A673 (cell line): ENCODE measurements at regions not wholly inside any gene's neighbourhood (a gene's known extent, or its start where the extent isn't known, plus 50 kb on each side); places are given as distances from the start of the nearest gene placed in this dataset.

Experiments used
- BruUV-seq: library from RNA; stranded (reverse); fragments of 400-500 nt; replicated peaks from 2 replicates; lab custom pipeline; 2021; lab: Mats Ljungman, UMichigan
- CTCF ChIA-PET: fragments of 300-600 bp; sonication (Branson Sonifier 250); formaldehyde crosslinking; loops from one replicate; lab custom pipeline; 2022; ENCODE audit warnings: antibody characterized with exemption; lab: Charles Lee
- POLR2A ChIA-PET: fragments of 300-600 bp; sonication (Branson Sonifier 250); formaldehyde crosslinking; loops from one replicate; lab custom pipeline; 2022; ENCODE audit warnings: antibody characterized with exemption; ENCODE audit not compliant: low non-redundant PET; lab: Charles Lee
- DNase-seq: peaks from one replicate; pipeline ENCODE4 v3.0.0-alpha.2; 2015; ENCODE audit warnings: low spot score
- H3K27ac ChIP-seq: fragments of 200-600 bp; sonication (generic); 2 replicates; pipeline ENCODE4 v1.5.1; 2016; ENCODE audit warnings: mixed run types, low read depth, mild to moderate bottlenecking, mixed read lengths, antibody characterized with exemption, low read length; ENCODE audit not compliant: poor library complexity, severe bottlenecking
- H3K27me3 ChIP-seq: fragments of 200-600 bp; sonication (generic); replicated peaks from 2 replicates; pipeline ENCODE4 v1.6.1; 2017; ENCODE audit warnings: mixed run types, low read depth, mild to moderate bottlenecking, mixed read lengths, antibody characterized with exemption, low read length; ENCODE audit not compliant: insufficient read depth, poor library complexity
- H3K36me3 ChIP-seq: fragments of 200-600 bp; sonication (generic); 2 replicates; pipeline ENCODE4 v1.6.1; 2016; ENCODE audit warnings: mixed run types, mild to moderate bottlenecking, mixed read lengths, antibody characterized with exemption, low read length; ENCODE audit not compliant: insufficient read depth, poor library complexity, severe bottlenecking
- H3K4me1 ChIP-seq: fragments of 200-600 bp; sonication (generic); 2 replicates; pipeline ENCODE4 v1.6.1; 2017; ENCODE audit warnings: mixed run types, mild to moderate bottlenecking, mixed read lengths, antibody characterized with exemption, low read length; ENCODE audit not compliant: insufficient read depth, poor library complexity, severe bottlenecking
- H3K4me3 ChIP-seq: fragments of 200-600 bp; sonication (generic); 2 replicates; pipeline ENCODE4 v1.5.1; 2016; ENCODE audit warnings: low read depth, mixed run types, mild to moderate bottlenecking, mixed read lengths, low read length; ENCODE audit not compliant: poor library complexity, severe bottlenecking
- H3K9me3 ChIP-seq: fragments of 200-600 bp; sonication (generic); 2 replicates; pipeline ENCODE4 v1.6.1; 2016; ENCODE audit warnings: mixed run types, low read depth, mild to moderate bottlenecking, mixed read lengths, antibody characterized with exemption, low read length; ENCODE audit not compliant: poor library complexity, severe bottlenecking
- CTCF ChIP-seq: fragments of 300-800, 200-600 bp; sonication (generic); conservative IDR thresholded peaks from 2 replicates; pipeline ENCODE4 v1.5.1; 2017; ENCODE audit warnings: low read depth, mild to moderate bottlenecking, antibody characterized with exemption, low read length, moderate library complexity, mixed read lengths
- EZH2 ChIP-seq: fragments of 200-600 bp; sonication (generic); IDR thresholded peaks from 2 replicates; pipeline ENCODE4 v1.6.1; 2017; ENCODE audit warnings: borderline replicate concordance, low read depth, mild to moderate bottlenecking, mixed read lengths, antibody characterized with exemption, low read length; ENCODE audit not compliant: poor library complexity, severe bottlenecking
- intact Hi-C: fragments of 100-400 bp; cut with micrococcal nuclease; formaldehyde crosslinking; loops from one replicate; pipeline ENCODE4 v1.10.0; 2022; ENCODE audit not compliant: unreplicated experiment

GRCh38 chr5:52598968-52599367 is 188.7 kb upstream of the ITGA1 start:
- no peak for TF ChIP-seq CTCF
- no peak for TF ChIP-seq EZH2
- BruUV-seq, result no TSS peak
- H3K36me3 ChIP-seq, result no peaks in the 10 kb centered on the region
- H3K4me1 ChIP-seq, result no peaks in the 10 kb centered on the region
- intact Hi-C loops, result no loop called here
- no peak overlapping the region for H3K4me3 ChIP-seq
- no peaks in the 10 kb centered on the region for H3K9me3 ChIP-seq
- ChIA-PET POLR2A (no interaction called here), CTCF (interaction anchor here (0.5 kb wide), 1 partner anchor 248 kb away, joined by 3 read pairs; no protein-coding TSS in a partner anchor)
- no peak overlapping the region for H3K27ac ChIP-seq
- no peaks in the 10 kb centered on the region for H3K27me3 ChIP-seq
- DNase-seq, result no peak

GRCh38 chr5:52603778-52604554 is 183.8 kb upstream of the ITGA1 start:
- no peak for DNase-seq
- Histone ChIP-seq H3K36me3 (no peaks in the 10 kb centered on the region), H3K27me3 (no peaks in the 10 kb centered on the region), H3K4me3 (no peak overlapping the region), H3K4me1 (no peaks in the 10 kb centered on the region), H3K9me3 (no peaks in the 10 kb centered on the region), H3K27ac (no peak overlapping the region)
- TF ChIP-seq EZH2 (no peak), CTCF (no peak)
- intact Hi-C loops, result no loop called here
- no TSS peak for BruUV-seq
- ChIA-PET POLR2A (no interaction called here), CTCF (no interaction called here)

GRCh38 chr5:52605317-52606313 is 182.1 kb upstream of the ITGA1 start:
- ChIA-PET POLR2A (no interaction called here), CTCF (no interaction called here)
- TF ChIP-seq CTCF, result no peak
- DNase-seq, result no peak
- H3K27me3 ChIP-seq, result no peaks in the 10 kb centered on the region
- no peaks in the 10 kb centered on the region for H3K4me1 ChIP-seq
- intact Hi-C loops, result no loop called here
- no peaks in the 10 kb centered on the region for H3K9me3 ChIP-seq
- H3K27ac ChIP-seq, result no peak overlapping the region
- BruUV-seq, result no TSS peak
- no peak overlapping the region for H3K4me3 ChIP-seq
- no peaks in the 10 kb centered on the region for H3K36me3 ChIP-seq
